NCI-H446 treated with DMSO at 0.1 percent for 48 hours (cell line): ENCODE measurements at regions not wholly inside any gene's neighbourhood (a gene's known extent, or its start where the extent isn't known, plus 50 kb on each side); places are given as distances from the start of the nearest gene placed in this dataset.
"Not testable (repeated sequence)": the region's sequence is repeated elsewhere in the genome, so short reads cannot be mapped to it uniquely, and the experiment has no call there.

Experiments
- DNase-seq: peaks from one replicate; lab custom pipeline; 2025; lab: John Stamatoyannopoulos, UW

- no peak for DNase-seq
These were observed 119.7 kb upstream of the ZFP64 start for GRCh38 chr20:52311209-52311794.

- DNase-seq = no peak
These were observed 117.6 kb upstream of the ZFP64 start for GRCh38 chr20:52309181-52309580.

GRCh38 chr20:52306477-52306876, 114.9 kb upstream of the ZFP64 start:
- DNase-seq = no peak

GRCh38 chr20:52305858-52306257, 114.3 kb upstream of the ZFP64 start:
- DNase-seq = no peak

GRCh38 chr20:52305024-52305645, 113.6 kb upstream of the ZFP64 start:
- no peak for DNase-seq

GRCh38 chr20:52303281-52303950, 111.8 kb upstream of the ZFP64 start:
- DNase-seq = no peak

- DNase-seq = no peak
These were observed 111.2 kb upstream of the ZFP64 start for GRCh38 chr20:52302736-52303135.

GRCh38 chr20:52302051-52302450, 110.5 kb upstream of the ZFP64 start:
- DNase-seq = not testable (repeated sequence)

- no peak for DNase-seq
These were observed 104.0 kb upstream of the ZFP64 start for GRCh38 chr20:52295556-52295955.

- no peak for DNase-seq
These were observed 102.6 kb upstream of the ZFP64 start for GRCh38 chr20:52294106-52294628.

GRCh38 chr20:52291109-52291508, 99.5 kb upstream of the ZFP64 start:
- no peak for DNase-seq

- no peak for DNase-seq
These were observed 99.0 kb upstream of the ZFP64 start for GRCh38 chr20:52290569-52290968.

GRCh38 chr20:52289956-52290565, 98.5 kb upstream of the ZFP64 start:
- no peak for DNase-seq

- DNase-seq = no peak
These were observed 88.8 kb upstream of the ZFP64 start for GRCh38 chr20:52280407-52280806.

GRCh38 chr20:52279706-52280105, 88.1 kb upstream of the ZFP64 start:
- no peak for DNase-seq

GRCh38 chr20:52275181-52275691, 83.7 kb upstream of the ZFP64 start:
- no peak for DNase-seq

GRCh38 chr20:52270696-52271095, 79.1 kb upstream of the ZFP64 start:
- no peak for DNase-seq

- DNase-seq = no peak
These were observed 78.5 kb upstream of the ZFP64 start for GRCh38 chr20:52270001-52270606.

GRCh38 chr20:52269321-52269720, 77.7 kb upstream of the ZFP64 start:
- DNase-seq = no peak

- no peak for DNase-seq
These were observed 76.7 kb upstream of the ZFP64 start for GRCh38 chr20:52268184-52268749.

GRCh38 chr20:52267418-52267817, 75.8 kb upstream of the ZFP64 start:
- no peak for DNase-seq

- no peak for DNase-seq
These were observed 72.2 kb upstream of the ZFP64 start for GRCh38 chr20:52263757-52264156.
